Activated naive CD4-positive, alpha-beta T cell treated with anti-CD3 and anti-CD28 coated beads, Interleukin-2, amount 50 U/mL, for 24 hours (primary cell): ENCODE measurements at regions not wholly inside any gene's neighbourhood (a gene's known extent, or its start where the extent isn't known, plus 50 kb on each side); places are given as distances from the start of the nearest gene placed in this dataset.

Experiments used
- H3K27ac Mint-ChIP-seq: one replicate; pipeline ENCODE4 v1.8.0; 2021; ENCODE audit warnings: mild to moderate bottlenecking, mixed read lengths
- H3K27me3 Mint-ChIP-seq: one replicate; pipeline ENCODE4 v1.8.0; 2021; ENCODE audit warnings: mixed read lengths
- H3K36me3 Mint-ChIP-seq: one replicate; pipeline ENCODE4 v1.8.0; 2021; ENCODE audit warnings: mixed read lengths
- H3K4me1 Mint-ChIP-seq: one replicate; pipeline ENCODE4 v1.8.0; 2021; ENCODE audit warnings: mixed read lengths
- H3K4me3 Mint-ChIP-seq: one replicate; pipeline ENCODE4 v1.8.0; 2021; ENCODE audit warnings: mild to moderate bottlenecking, mixed read lengths
- H3K9me3 Mint-ChIP-seq: one replicate; pipeline ENCODE4 v1.8.0; 2021; ENCODE audit warnings: mixed read lengths

GRCh38 chr2:33796511-33796910, 197.4 kb upstream of the FAM98A start:
- Mint-ChIP-seq H3K4me1 (no peaks in the 10 kb centered on the region), H3K4me3 (no peak overlapping the region), H3K36me3 (no peaks in the 10 kb centered on the region), H3K27ac (no peak overlapping the region), H3K9me3 (no peaks in the 10 kb centered on the region), H3K27me3 (peaks cover 1% of the 10 kb centered on the region)

- Mint-ChIP-seq H3K27ac (no peak overlapping the region), H3K4me3 (no peak overlapping the region), H3K27me3 (peaks cover 4% of the 10 kb centered on the region), H3K9me3 (no peaks in the 10 kb centered on the region), H3K36me3 (no peaks in the 10 kb centered on the region), H3K4me1 (no peaks in the 10 kb centered on the region)
Measured at GRCh38 chr2:33791625-33792024, 192.5 kb upstream of the FAM98A start.

GRCh38 chr2:33788044-33788443, 188.9 kb upstream of the FAM98A start:
- H3K4me3 Mint-ChIP-seq, result no peak overlapping the region
- no peaks in the 10 kb centered on the region for H3K36me3 Mint-ChIP-seq
- no peaks in the 10 kb centered on the region for H3K9me3 Mint-ChIP-seq
- H3K4me1 Mint-ChIP-seq, result no peaks in the 10 kb centered on the region
- peaks cover 4% of the 10 kb centered on the region for H3K27me3 Mint-ChIP-seq
- no peak overlapping the region for H3K27ac Mint-ChIP-seq

GRCh38 chr2:33786881-33787280, 187.8 kb upstream of the FAM98A start:
- H3K4me1 Mint-ChIP-seq, result no peaks in the 10 kb centered on the region

GRCh38 chr2:33785201-33786106, 186.4 kb upstream of the FAM98A start:
- no peaks in the 10 kb centered on the region for H3K36me3 Mint-ChIP-seq
- no peaks in the 10 kb centered on the region for H3K9me3 Mint-ChIP-seq
- H3K4me3 Mint-ChIP-seq, result no peak overlapping the region
- no peak overlapping the region for H3K27ac Mint-ChIP-seq
- no peaks in the 10 kb centered on the region for H3K4me1 Mint-ChIP-seq
- H3K27me3 Mint-ChIP-seq, result peaks cover 3% of the 10 kb centered on the region

More at GRCh38 chr2:33786881-33787280, 187.8 kb upstream of the FAM98A start:
- H3K36me3 Mint-ChIP-seq, result no peaks in the 10 kb centered on the region
- no peaks in the 10 kb centered on the region for H3K9me3 Mint-ChIP-seq
- H3K27me3 Mint-ChIP-seq, result peaks cover 3% of the 10 kb centered on the region
- H3K4me3 Mint-ChIP-seq, result no peak overlapping the region
- no peak overlapping the region for H3K27ac Mint-ChIP-seq

- no peak overlapping the region for H3K4me3 Mint-ChIP-seq
- H3K36me3 Mint-ChIP-seq, result no peaks in the 10 kb centered on the region
- H3K27ac Mint-ChIP-seq, result no peak overlapping the region
- H3K4me1 Mint-ChIP-seq, result no peaks in the 10 kb centered on the region
- H3K9me3 Mint-ChIP-seq, result no peaks in the 10 kb centered on the region
- no peaks in the 10 kb centered on the region for H3K27me3 Mint-ChIP-seq
Measured at GRCh38 chr2:33784488-33784887, 185.4 kb upstream of the FAM98A start.

- H3K4me1 Mint-ChIP-seq, result no peaks in the 10 kb centered on the region
- no peaks in the 10 kb centered on the region for H3K9me3 Mint-ChIP-seq
- no peak overlapping the region for H3K4me3 Mint-ChIP-seq
- no peaks in the 10 kb centered on the region for H3K36me3 Mint-ChIP-seq
- no peak overlapping the region for H3K27ac Mint-ChIP-seq
- no peaks in the 10 kb centered on the region for H3K27me3 Mint-ChIP-seq
Measured at GRCh38 chr2:33782395-33783230, 183.5 kb upstream of the FAM98A start.

GRCh38 chr2:33777786-33778185, 178.7 kb upstream of the FAM98A start:
- no peaks in the 10 kb centered on the region for H3K9me3 Mint-ChIP-seq
- peaks cover 1% of the 10 kb centered on the region for H3K27me3 Mint-ChIP-seq
- no peaks in the 10 kb centered on the region for H3K4me1 Mint-ChIP-seq
- H3K27ac Mint-ChIP-seq, result no peak overlapping the region
- no peaks in the 10 kb centered on the region for H3K36me3 Mint-ChIP-seq
- no peak overlapping the region for H3K4me3 Mint-ChIP-seq

- no peaks in the 10 kb centered on the region for H3K36me3 Mint-ChIP-seq
- no peak overlapping the region for H3K4me3 Mint-ChIP-seq
- H3K27ac Mint-ChIP-seq, result no peak overlapping the region
- H3K4me1 Mint-ChIP-seq, result no peaks in the 10 kb centered on the region
- H3K9me3 Mint-ChIP-seq, result no peaks in the 10 kb centered on the region
- H3K27me3 Mint-ChIP-seq, result peaks cover 1% of the 10 kb centered on the region
Measured at GRCh38 chr2:33775306-33775705, 176.2 kb upstream of the FAM98A start.

- Mint-ChIP-seq H3K27me3 (peaks cover 1% of the 10 kb centered on the region), H3K9me3 (no peaks in the 10 kb centered on the region), H3K4me3 (no peak overlapping the region), H3K36me3 (no peaks in the 10 kb centered on the region), H3K4me1 (no peaks in the 10 kb centered on the region), H3K27ac (no peak overlapping the region)
Measured at GRCh38 chr2:33770023-33770422, 170.9 kb upstream of the FAM98A start.

- Mint-ChIP-seq H3K27ac (no peak overlapping the region), H3K4me1 (no peaks in the 10 kb centered on the region), H3K9me3 (no peaks in the 10 kb centered on the region), H3K36me3 (no peaks in the 10 kb centered on the region), H3K4me3 (no peak overlapping the region), H3K27me3 (no peaks in the 10 kb centered on the region)
Measured at GRCh38 chr2:33766175-33766574, 167.1 kb upstream of the FAM98A start.

GRCh38 chr2:33765122-33765521, 166.0 kb upstream of the FAM98A start:
- no peaks in the 10 kb centered on the region for H3K36me3 Mint-ChIP-seq
- no peak overlapping the region for H3K27ac Mint-ChIP-seq
- no peaks in the 10 kb centered on the region for H3K27me3 Mint-ChIP-seq

GRCh38 chr2:33764551-33764950, 165.5 kb upstream of the FAM98A start:
- Mint-ChIP-seq H3K9me3 (no peaks in the 10 kb centered on the region), H3K27me3 (no peaks in the 10 kb centered on the region)

More at GRCh38 chr2:33765122-33765521, 166.0 kb upstream of the FAM98A start:
- H3K4me3 Mint-ChIP-seq, result no peak overlapping the region
- no peaks in the 10 kb centered on the region for H3K4me1 Mint-ChIP-seq
- H3K9me3 Mint-ChIP-seq, result no peaks in the 10 kb centered on the region

GRCh38 chr2:33763671-33764310, 164.7 kb upstream of the FAM98A start:
- no peak overlapping the region for H3K4me3 Mint-ChIP-seq
- H3K36me3 Mint-ChIP-seq, result no peaks in the 10 kb centered on the region
- H3K4me1 Mint-ChIP-seq, result no peaks in the 10 kb centered on the region
- no peaks in the 10 kb centered on the region for H3K27me3 Mint-ChIP-seq
- no peak overlapping the region for H3K27ac Mint-ChIP-seq
- H3K9me3 Mint-ChIP-seq, result no peaks in the 10 kb centered on the region

More at GRCh38 chr2:33764551-33764950, 165.5 kb upstream of the FAM98A start:
- no peaks in the 10 kb centered on the region for H3K4me1 Mint-ChIP-seq
- no peak overlapping the region for H3K4me3 Mint-ChIP-seq
- no peak overlapping the region for H3K27ac Mint-ChIP-seq
- no peaks in the 10 kb centered on the region for H3K36me3 Mint-ChIP-seq

- Mint-ChIP-seq H3K9me3 (no peaks in the 10 kb centered on the region), H3K27ac (no peak overlapping the region), H3K4me3 (no peak overlapping the region), H3K36me3 (no peaks in the 10 kb centered on the region), H3K27me3 (peaks cover under 1% of the 10 kb centered on the region), H3K4me1 (no peaks in the 10 kb centered on the region)
Measured at GRCh38 chr2:33762636-33763035, 163.5 kb upstream of the FAM98A start.
